GM12878 (cell line): ENCODE measurements at regions not wholly inside any gene's neighbourhood (a gene's known extent, or its start where the extent isn't known, plus 50 kb on each side); places are given as distances from the start of the nearest gene placed in this dataset.

ENCODE experiments used
- CTCF ChIP-seq, 3 experiments: IDR thresholded peaks in 2 of 3; conservative IDR thresholded peaks in 1 of 3; 2 replicates each; pipeline ENCODE4 v1.5.1; 2011; ENCODE audit warnings: low read depth in 3 of 3, low read length in 3 of 3, mild to moderate bottlenecking in 3 of 3, control low read depth in 2 of 3, moderate library complexity in 2 of 3, inconsistent platforms in 1 of 3, mixed read lengths in 1 of 3; ENCODE audit not compliant: control insufficient read depth in 2 of 3, insufficient read depth in 1 of 3; ENCODE audit errors: extremely low read depth in 1 of 3
- JUNB ChIP-seq: IDR thresholded peaks from 2 replicates; pipeline ENCODE4 v1.6.1; 2016; ENCODE audit warnings: antibody characterized with exemption, mild to moderate bottlenecking
- POLR2A ChIP-seq: IDR thresholded peaks from 2 replicates; pipeline ENCODE4 v1.6.1; 2011; ENCODE audit warnings: low read depth, mild to moderate bottlenecking, low read length
- POLR2AphosphoS5 ChIP-seq: IDR thresholded peaks from 2 replicates; pipeline ENCODE4 v1.6.1; 2011; ENCODE audit warnings: mild to moderate bottlenecking, low read length, inconsistent platforms
- SIN3A ChIP-seq: IDR thresholded peaks from 2 replicates; pipeline ENCODE4 v1.6.1; 2012; ENCODE audit warnings: low read depth, low read length, improper control_type of control experiment
- TCF12 ChIP-seq: IDR thresholded peaks from 2 replicates; pipeline ENCODE4 v1.6.1; 2011; ENCODE audit warnings: low read depth, mild to moderate bottlenecking, low read length

- TF ChIP-seq TCF12 (no peak), POLR2A (no peak), SIN3A (no peak), CTCF (IDR thresholded peaks at IDR 0.05 in 2 of 3, conservative IDR thresholded peaks at IDR 0.05 in 1 of 3; ENCODE audit: control insufficient read depth in 2 of 3, extremely low read depth in 1 of 3, insufficient read depth in 1 of 3, low read depth in 3 of 3, low read length in 3 of 3) (no peak), JUNB (no peak), POLR2AphosphoS5 (no peak)
Measured at GRCh38 chr19:13668964-13669363, 95.4 kb upstream of the MRI1 start.
